HCT116 (cell line): ENCODE measurements at regions not wholly inside any gene's neighbourhood (a gene's known extent, or its start where the extent isn't known, plus 50 kb on each side); places are given as distances from the start of the nearest gene placed in this dataset.

Experiments used
- ELF1 ChIP-seq: IDR thresholded peaks from 2 replicates; pipeline ENCODE4 v1.6.1; 2012; ENCODE audit warnings: low read depth, borderline replicate concordance
- EZH2 ChIP-seq: fragments of 200-600 bp; sonication (generic); IDR thresholded peaks from 2 replicates; pipeline ENCODE4 v1.6.1; 2017; ENCODE audit warnings: antibody characterized with exemption, mixed run types
- MAX ChIP-seq: IDR thresholded peaks from 2 replicates; pipeline ENCODE4 v1.6.1; 2012
- POLR2A ChIP-seq: IDR thresholded peaks from 2 replicates; pipeline ENCODE4 v1.7.0; 2011; ENCODE audit warnings: borderline replicate concordance; ENCODE audit not compliant: insufficient read depth, insufficient read length; ENCODE audit errors: extremely low read depth
- POLR2AphosphoS5 ChIP-seq: IDR thresholded peaks from 2 replicates; pipeline ENCODE4 v1.6.1; 2011; ENCODE audit warnings: mild to moderate bottlenecking, low read depth, low read length, moderate library complexity
- YY1 ChIP-seq: IDR thresholded peaks from 2 replicates; pipeline ENCODE4 v1.6.1; 2011; ENCODE audit warnings: low read length, low read depth, moderate library complexity, mild to moderate bottlenecking; ENCODE audit not compliant: insufficient replicate concordance; ENCODE audit errors: extremely low read depth

- TF ChIP-seq EZH2 (no peak), MAX (no peak), YY1 (no peak), POLR2A (no peak), POLR2AphosphoS5 (no peak), ELF1 (no peak)
These were observed 145.9 kb downstream of the SATB1 start for GRCh38 chr3:18279226-18279737.
